HEK293 (cell line): ENCODE measurements at regions not wholly inside any gene's neighbourhood (a gene's known extent, or its start where the extent isn't known, plus 50 kb on each side); places are given as distances from the start of the nearest gene placed in this dataset.

ENCODE experiments used
- CTCF ChIA-PET: fragments of 350-600 bp; formaldehyde crosslinking; extraction: SDS; loops from one replicate; lab custom pipeline; 2021; ENCODE audit warnings: antibody characterized with exemption; lab: Yijun Ruan, JAX
- POLR2A ChIA-PET: fragments of 300-600 bp; formaldehyde crosslinking; extraction: SDS; loops from one replicate; lab custom pipeline; 2020; ENCODE audit warnings: antibody characterized with exemption, inconsistent platforms; lab: Yijun Ruan, JAX
- H3K27ac ChIP-seq: fragments of 200-500 bp; sonication (Bioruptor generic); 2 replicates; pipeline ENCODE4 v1.5.1; 2014; ENCODE audit warnings: low read depth, low read length, control low read depth, inconsistent platforms; ENCODE audit errors: extremely low read depth
- H3K36me3 ChIP-seq, 2 experiments: fragments of 200-500 bp in 1 of 2; sonication (Bioruptor generic) in 1 of 2; 1 replicate in 1 of 2; 2 replicates in 1 of 2; pipeline ENCODE4 v1.5.1; 2014 to 2017; ENCODE audit warnings: inconsistent platforms in 2 of 2, low read length in 2 of 2; ENCODE audit not compliant: control insufficient read depth in 2 of 2, insufficient read depth in 1 of 2
- H3K4me1 ChIP-seq: fragments of 200-500 bp; sonication (Bioruptor generic); 2 replicates; pipeline ENCODE4 v1.5.1; 2014; ENCODE audit warnings: mild to moderate bottlenecking, low read length, inconsistent platforms; ENCODE audit not compliant: control insufficient read depth, insufficient read depth
- H3K4me3 ChIP-seq: 2 replicates; pipeline ENCODE4 v1.5.1; 2011; ENCODE audit warnings: low read depth, mild to moderate bottlenecking, control low read depth, low read length, moderate library complexity
- H3K9me3 ChIP-seq: fragments of 200-500 bp; sonication (Bioruptor generic); 2 replicates; pipeline ENCODE4 v1.5.1; 2014; ENCODE audit warnings: low read depth, low read length, inconsistent platforms; ENCODE audit not compliant: control insufficient read depth, insufficient read depth
- BCL11A ChIP-seq: fragments of 450-650 bp; formaldehyde crosslinking; IDR thresholded peaks from 2 replicates; pipeline ENCODE4 v1.5.1; 2016; ENCODE audit warnings: low read depth, missing biosample characterization, missing genetic modification characterization
- CTCF ChIP-seq: fragments of 450-650 bp; formaldehyde crosslinking; IDR thresholded peaks from 2 replicates; pipeline ENCODE4 v1.5.1; 2016; ENCODE audit warnings: missing biosample characterization, missing genetic modification characterization
- KLF7 ChIP-seq: fragments of 450-650 bp; formaldehyde crosslinking; IDR thresholded peaks from 2 replicates; pipeline ENCODE4 v1.5.1; 2016; ENCODE audit warnings: missing biosample characterization, missing genetic modification characterization, borderline replicate concordance
- MEIS1 ChIP-seq: sonication (generic); formaldehyde crosslinking; IDR thresholded peaks from 2 replicates; pipeline ENCODE4 v1.8.1; 2022; ENCODE audit warnings: missing genetic modification reagents, mild to moderate bottlenecking, borderline replicate concordance
- RBAK ChIP-seq: fragments of 450-650 bp; formaldehyde crosslinking; IDR thresholded peaks from 2 replicates; pipeline ENCODE4 v1.5.1; 2016; ENCODE audit warnings: missing biosample characterization, missing genetic modification characterization
- REPIN1 ChIP-seq: fragments of 450-650 bp; formaldehyde crosslinking; IDR thresholded peaks from 2 replicates; pipeline ENCODE4 v1.5.1; 2017; ENCODE audit warnings: missing biosample characterization, missing genetic modification characterization, low read depth
- SCRT1 ChIP-seq: fragments of 450-650 bp; formaldehyde crosslinking; IDR thresholded peaks from 2 replicates; pipeline ENCODE4 v1.5.1; 2016; ENCODE audit warnings: missing biosample characterization, missing genetic modification characterization, borderline replicate concordance
- ZBTB20 ChIP-seq: fragments of 450-650 bp; formaldehyde crosslinking; IDR thresholded peaks from 2 replicates; pipeline ENCODE4 v1.5.1; 2016; ENCODE audit warnings: missing biosample characterization, missing genetic modification characterization
- ZBTB8A ChIP-seq: fragments of 450-650 bp; formaldehyde crosslinking; IDR thresholded peaks from 2 replicates; pipeline ENCODE4 v1.5.1; 2016; ENCODE audit warnings: missing biosample characterization, missing genetic modification characterization
- ZFHX2 ChIP-seq: fragments of 450-650 bp; formaldehyde crosslinking; conservative IDR thresholded peaks from 2 replicates; pipeline ENCODE4 v1.5.1; 2016; ENCODE audit warnings: missing biosample characterization, missing genetic modification characterization
- ZNF274 ChIP-seq, 2 experiments: fragments of 200-500 bp in 1 of 2; fragments of 450-650 bp in 1 of 2; sonication (Bioruptor generic) in 1 of 2; formaldehyde crosslinking in 1 of 2; IDR thresholded peaks; 2 replicates each; pipeline versions ENCODE4 v1.5.1 to v1.6.1; 2014 to 2016; ENCODE audit warnings: borderline replicate concordance in 1 of 2, inconsistent platforms in 1 of 2, low read length in 1 of 2, missing biosample characterization in 1 of 2, missing genetic modification characterization in 1 of 2
- ZNF37A ChIP-seq: fragments of 450-650 bp; IDR thresholded peaks from 2 replicates; pipeline ENCODE4 v1.5.1; 2018; ENCODE audit warnings: missing biosample characterization, missing genetic modification characterization
- ZNF404 ChIP-seq: fragments of 450-650 bp; formaldehyde crosslinking; IDR thresholded peaks from 2 replicates; pipeline ENCODE4 v1.5.1; 2017; ENCODE audit warnings: missing biosample characterization, missing genetic modification characterization
- ZNF488 ChIP-seq: fragments of 450-650 bp; formaldehyde crosslinking; IDR thresholded peaks from 2 replicates; pipeline ENCODE4 v1.5.1; 2016; ENCODE audit warnings: missing biosample characterization, missing genetic modification characterization
- ZNF513 ChIP-seq: fragments of 450-650 bp; IDR thresholded peaks from 2 replicates; pipeline ENCODE4 v1.5.1; 2018; ENCODE audit warnings: missing biosample characterization, missing genetic modification characterization
- ZNF561 ChIP-seq: fragments of 450-650 bp; IDR thresholded peaks from 2 replicates; pipeline ENCODE4 v1.5.1; 2018; ENCODE audit warnings: missing biosample characterization, missing genetic modification characterization, borderline replicate concordance
- TF ChIP-seq, protein P1 (sequence below): fragments of 450-650 bp; formaldehyde crosslinking; IDR thresholded peaks from 2 replicates; pipeline ENCODE4 v1.5.1; 2016; ENCODE audit warnings: missing biosample characterization, missing genetic modification characterization, borderline replicate concordance
- TF ChIP-seq, protein P2 (sequence below): fragments of 450-650 bp; formaldehyde crosslinking; IDR thresholded peaks from 2 replicates; pipeline ENCODE4 v1.5.1; 2017; ENCODE audit warnings: missing biosample characterization, missing genetic modification characterization

GRCh38 chr3:106731230-106731629, 646.0 kb upstream of the CCDC54 start (continued):
- TF ChIP-seq, protein P1, sequence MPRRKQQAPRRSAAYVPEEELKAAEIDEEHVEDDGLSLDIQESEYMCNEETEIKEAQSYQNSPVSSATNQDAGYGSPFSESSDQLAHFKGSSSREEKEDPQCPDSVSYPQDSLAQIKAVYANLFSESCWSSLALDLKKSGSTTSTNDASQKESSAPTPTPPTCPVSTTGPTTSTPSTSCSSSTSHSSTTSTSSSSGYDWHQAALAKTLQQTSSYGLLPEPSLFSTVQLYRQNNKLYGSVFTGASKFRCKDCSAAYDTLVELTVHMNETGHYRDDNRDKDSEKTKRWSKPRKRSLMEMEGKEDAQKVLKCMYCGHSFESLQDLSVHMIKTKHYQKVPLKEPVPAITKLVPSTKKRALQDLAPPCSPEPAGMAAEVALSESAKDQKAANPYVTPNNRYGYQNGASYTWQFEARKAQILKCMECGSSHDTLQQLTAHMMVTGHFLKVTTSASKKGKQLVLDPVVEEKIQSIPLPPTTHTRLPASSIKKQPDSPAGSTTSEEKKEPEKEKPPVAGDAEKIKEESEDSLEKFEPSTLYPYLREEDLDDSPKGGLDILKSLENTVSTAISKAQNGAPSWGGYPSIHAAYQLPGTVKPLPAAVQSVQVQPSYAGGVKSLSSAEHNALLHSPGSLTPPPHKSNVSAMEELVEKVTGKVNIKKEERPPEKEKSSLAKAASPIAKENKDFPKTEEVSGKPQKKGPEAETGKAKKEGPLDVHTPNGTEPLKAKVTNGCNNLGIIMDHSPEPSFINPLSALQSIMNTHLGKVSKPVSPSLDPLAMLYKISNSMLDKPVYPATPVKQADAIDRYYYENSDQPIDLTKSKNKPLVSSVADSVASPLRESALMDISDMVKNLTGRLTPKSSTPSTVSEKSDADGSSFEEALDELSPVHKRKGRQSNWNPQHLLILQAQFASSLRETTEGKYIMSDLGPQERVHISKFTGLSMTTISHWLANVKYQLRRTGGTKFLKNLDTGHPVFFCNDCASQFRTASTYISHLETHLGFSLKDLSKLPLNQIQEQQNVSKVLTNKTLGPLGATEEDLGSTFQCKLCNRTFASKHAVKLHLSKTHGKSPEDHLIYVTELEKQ (tag by site-specific recombination), result no peak

- H3K27ac ChIP-seq, result no peak overlapping the region
- H3K4me3 ChIP-seq, result no peak overlapping the region
- CTCF ChIA-PET, result no interaction called here
- POLR2A ChIA-PET, result no interaction called here
- no peaks in the 10 kb centered on the region for H3K9me3 ChIP-seq
- H3K4me1 ChIP-seq, result no peaks in the 10 kb centered on the region
- H3K36me3 ChIP-seq, result no peaks in the 10 kb centered on the region
- TF ChIP-seq KLF7 (tag by site-specific recombination) (no peak), CTCF (tag by site-specific recombination) (no peak), ZNF37A (no peak), RBAK (no peak), ZNF561 (tag by site-specific recombination) (no peak), ZNF274 (IDR thresholded peaks at IDR 0.05; ENCODE audit: low read length) (no peak), ZNF274 (tag by site-specific recombination; IDR thresholded peaks at IDR 0.05; ENCODE audit: borderline replicate concordance) (no peak), REPIN1 (tag by site-specific recombination) (no peak), ZBTB20 (tag by site-specific recombination) (no peak), MEIS1 (CRISPR knock-in tag) (no peak), SCRT1 (tag by site-specific recombination) (no peak)
Measured at GRCh38 chr3:106734712-106735111, 642.5 kb upstream of the CCDC54 start.

GRCh38 chr3:106737265-106737664, 640.0 kb upstream of the CCDC54 start:
- ChIA-PET POLR2A (no interaction called here), CTCF (no interaction called here)
- H3K9me3 ChIP-seq, result no peaks in the 10 kb centered on the region

More at GRCh38 chr3:106737265-106737664, 640.0 kb upstream of the CCDC54 start:
- Histone ChIP-seq H3K4me3 (no peak overlapping the region), H3K36me3 (no peaks in the 10 kb centered on the region), H3K27ac (no peak overlapping the region)
- TF ChIP-seq BCL11A (tag by site-specific recombination) (no peak), ZFHX2 (tag by site-specific recombination) (no peak), ZBTB8A (tag by site-specific recombination) (no peak), ZNF488 (tag by site-specific recombination) (no peak), ZNF513 (tag by site-specific recombination) (no peak), ZNF404 (tag by site-specific recombination) (no peak)
- TF ChIP-seq, protein P2, sequence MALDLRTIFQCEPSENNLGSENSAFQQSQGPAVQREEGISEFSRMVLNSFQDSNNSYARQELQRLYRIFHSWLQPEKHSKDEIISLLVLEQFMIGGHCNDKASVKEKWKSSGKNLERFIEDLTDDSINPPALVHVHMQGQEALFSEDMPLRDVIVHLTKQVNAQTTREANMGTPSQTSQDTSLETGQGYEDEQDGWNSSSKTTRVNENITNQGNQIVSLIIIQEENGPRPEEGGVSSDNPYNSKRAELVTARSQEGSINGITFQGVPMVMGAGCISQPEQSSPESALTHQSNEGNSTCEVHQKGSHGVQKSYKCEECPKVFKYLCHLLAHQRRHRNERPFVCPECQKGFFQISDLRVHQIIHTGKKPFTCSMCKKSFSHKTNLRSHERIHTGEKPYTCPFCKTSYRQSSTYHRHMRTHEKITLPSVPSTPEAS, result no peak
- TF ChIP-seq, all 188 proteins: peak for 0
- H3K4me1 ChIP-seq, result no peaks in the 10 kb centered on the region
